ENCODE measurements at regions not wholly inside any gene's neighbourhood (a gene's known extent, or its start where the extent isn't known, plus 50 kb on each side); places are given as distances from the start of the nearest gene placed in this dataset.
"Not testable (repeated sequence)": the region's sequence is repeated elsewhere in the genome, so short reads cannot be mapped to it uniquely, and the experiment has no call there.

DNA sequence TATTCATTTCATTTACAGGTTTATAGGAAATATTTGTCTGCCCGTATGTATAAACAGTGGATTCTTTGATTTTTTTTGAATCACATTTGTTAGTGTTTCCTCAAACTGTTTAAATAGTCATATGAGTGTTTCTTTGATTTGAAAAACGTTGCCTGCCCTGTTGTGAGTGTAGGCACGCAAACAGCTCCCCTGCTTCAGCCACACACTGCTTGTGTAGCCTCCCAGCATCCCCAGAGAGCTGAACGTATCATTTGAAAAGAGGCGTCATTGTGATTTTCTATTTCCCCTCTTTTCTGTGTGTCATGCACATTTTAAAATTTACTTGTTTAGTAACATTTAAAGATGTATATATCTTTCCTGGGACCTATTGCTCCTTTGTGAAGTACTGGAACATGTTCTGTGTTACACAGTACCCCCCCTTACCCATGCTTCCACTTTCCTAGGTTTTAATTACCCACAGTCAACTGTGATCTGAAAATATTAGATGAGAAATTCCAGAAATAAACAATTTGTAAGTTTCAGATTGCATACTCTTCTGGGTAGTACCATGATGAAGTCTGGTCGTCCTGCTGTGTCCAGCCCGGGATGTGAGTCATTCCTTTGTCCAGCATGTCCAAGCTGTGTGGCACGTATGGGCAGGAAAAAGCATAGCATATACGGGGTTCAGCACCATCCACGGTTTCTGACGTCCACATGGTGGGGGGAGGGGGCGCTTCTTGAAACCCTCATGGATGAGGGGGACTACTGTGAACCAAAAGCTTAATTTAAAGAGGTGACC is 78.7 kb downstream of the NPIPB11 start:
- DNase-seq, result not testable (repeated sequence)

DNA sequence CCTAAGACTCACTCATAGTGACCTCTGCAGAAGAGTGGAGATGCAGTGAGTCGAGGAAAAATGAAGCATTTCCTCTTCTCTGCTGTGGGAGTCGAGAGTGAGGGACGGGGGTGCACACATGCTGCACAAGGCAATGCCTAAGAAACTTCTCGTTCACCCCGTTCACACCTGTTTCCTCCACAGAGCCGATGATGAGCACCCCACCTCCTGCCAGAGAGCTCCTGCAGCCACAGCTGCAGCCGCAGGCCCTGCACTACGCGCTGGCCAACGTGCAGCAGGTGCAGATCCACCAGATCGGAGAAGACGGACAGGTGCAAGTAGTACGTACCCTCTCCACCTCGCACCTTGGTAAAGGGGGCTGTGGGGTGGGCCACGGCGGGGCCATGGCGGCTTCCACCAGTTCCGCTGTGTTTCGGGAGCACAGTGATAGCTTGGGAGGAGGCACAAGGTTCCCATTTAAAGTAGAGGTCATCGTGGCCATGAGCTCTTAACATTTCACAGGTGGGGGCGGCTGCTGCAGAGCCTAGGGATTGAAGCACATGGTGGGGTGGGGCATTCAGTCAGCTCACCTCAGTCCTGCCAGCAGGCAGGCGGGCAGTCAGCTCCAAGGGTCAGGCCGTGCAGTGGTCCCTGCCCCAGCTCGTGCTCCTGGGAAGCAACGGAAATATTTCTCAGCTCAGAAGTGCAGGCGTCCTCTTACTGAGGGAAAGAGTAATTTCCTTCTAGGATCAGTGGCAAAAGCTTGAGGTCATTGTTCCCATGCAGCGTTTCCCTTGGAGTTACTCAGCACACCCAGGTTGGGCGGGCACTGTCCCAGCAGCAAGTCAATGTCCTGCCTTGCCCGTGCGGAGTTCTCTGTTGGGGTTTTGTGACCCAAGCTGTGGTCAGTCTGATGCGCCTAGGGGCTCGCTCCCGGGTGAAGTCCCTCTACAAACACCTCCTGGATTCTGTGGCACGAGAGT is 80.1 kb downstream of the NPIPB11 start:
- not testable (repeated sequence) for DNase-seq

DNA sequence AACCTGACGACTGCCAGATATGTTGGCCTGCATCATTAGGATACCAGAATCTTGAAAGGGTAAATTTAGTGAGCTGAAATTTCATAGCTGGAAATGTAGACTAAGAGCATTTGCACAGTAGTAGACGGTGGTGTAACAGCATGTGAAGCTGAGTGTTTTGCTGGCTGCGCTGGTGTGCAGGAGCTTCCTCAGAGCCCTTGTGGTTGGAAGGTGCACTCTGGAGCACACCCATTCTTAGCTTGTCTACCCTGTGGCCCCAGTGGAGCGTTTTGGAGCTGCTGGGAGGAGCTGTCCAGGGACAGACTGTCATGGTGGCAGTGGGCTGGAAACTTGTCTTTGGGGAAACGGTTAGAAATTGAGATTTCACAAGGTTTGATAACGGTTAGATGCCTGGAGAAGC is 82.8 kb downstream of the NPIPB11 start:
- DNase-seq, result not testable (repeated sequence)

DNA sequence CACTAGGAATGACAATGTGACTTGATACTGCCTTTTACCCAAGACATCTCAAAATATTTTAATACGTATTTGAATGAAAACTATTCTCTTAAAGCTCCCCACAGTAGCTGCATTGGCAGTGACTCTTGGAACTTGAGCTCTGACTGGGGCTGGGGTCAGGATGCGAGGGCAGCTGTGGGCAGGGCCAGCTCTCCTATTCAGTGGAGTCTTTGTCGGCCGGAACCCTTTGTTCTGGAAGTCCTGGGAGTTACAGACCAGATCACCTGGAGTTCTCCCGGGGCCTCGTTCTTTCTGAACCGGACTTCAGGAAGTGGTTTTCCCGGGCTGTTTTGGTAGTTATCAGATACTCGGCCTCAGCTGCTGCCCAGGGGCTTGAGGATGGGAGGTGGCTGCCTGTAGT is 84.9 kb downstream of the NPIPB11 start:
- DNase-seq, result no peak

DNA sequence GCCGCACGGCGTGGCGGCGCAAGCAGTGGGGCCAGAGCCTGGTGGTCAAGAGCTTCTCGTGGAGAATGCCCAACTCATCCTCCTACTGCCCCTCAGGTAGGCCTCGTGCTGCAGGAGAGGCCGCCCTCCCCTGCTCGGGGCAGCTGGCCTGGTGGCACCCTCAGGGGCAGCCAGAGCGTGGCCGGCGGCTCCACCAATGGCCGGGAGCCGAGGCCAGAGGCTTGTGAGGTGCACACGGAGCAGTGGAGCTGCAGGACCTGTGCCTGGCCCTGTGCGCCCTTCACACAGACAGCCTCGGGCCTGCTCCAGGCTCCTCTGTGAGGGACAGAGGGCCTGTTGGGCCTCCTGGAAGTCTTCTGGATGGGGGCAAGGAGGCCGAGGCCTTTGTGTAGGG is 85.5 kb downstream of the NPIPB11 start:
- DNase-seq, result no peak

DNA sequence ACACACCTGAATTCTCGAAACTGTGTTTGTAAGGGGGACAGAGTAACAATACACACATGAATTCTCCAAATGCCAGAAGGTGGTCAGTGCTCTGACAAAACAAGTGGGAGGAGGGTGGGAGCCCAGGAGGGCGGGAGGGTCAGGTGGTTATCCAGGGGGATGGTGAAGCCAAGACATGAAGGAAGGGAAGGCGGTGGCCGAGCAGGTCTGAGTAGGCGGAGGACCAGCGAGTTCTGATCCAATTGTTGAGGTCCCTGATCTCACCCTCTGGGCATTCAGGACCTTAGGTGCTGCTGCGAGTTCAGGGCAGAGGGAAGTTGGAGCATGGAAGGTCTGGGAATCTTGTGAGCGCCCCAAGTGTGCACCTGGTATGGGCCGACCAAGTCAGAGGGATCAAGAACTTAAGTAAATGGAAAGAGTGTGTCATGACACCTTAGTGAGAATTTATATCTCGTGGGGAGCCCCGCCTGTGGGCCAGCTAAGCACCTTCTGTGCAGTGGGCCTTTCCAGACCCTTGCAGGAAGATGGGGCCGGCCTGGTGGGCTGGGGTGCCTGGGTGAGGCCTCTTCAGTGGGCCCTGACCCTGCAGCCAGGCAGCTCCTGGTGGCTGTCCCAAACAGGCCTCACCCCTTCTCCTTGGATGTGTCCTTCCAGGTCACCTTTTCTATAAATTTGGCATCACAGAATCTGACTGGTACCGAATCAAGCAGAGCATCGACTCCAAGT is 86.1 kb downstream of the NPIPB11 start:
- no peak for DNase-seq

DNA sequence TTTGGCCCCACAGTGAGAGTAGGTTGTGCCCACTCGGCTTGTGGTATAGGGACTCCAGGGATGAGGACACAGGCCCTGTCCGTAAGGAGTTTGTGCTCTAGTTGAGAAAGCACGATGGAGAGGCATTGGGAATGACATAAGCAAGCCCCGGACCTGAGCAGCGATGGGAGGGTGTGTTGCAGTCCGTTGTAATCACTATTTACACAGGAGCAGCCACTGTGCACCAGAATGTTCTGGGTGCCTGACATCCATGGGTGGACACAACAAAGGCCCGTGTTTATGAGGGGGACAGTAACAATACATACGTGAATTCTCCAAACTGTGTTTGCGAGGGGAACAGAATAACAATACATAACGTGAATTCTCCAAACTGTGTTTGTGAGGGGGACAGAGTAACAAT is 86.8 kb downstream of the NPIPB11 start:
- DNase-seq, result no peak

DNA sequence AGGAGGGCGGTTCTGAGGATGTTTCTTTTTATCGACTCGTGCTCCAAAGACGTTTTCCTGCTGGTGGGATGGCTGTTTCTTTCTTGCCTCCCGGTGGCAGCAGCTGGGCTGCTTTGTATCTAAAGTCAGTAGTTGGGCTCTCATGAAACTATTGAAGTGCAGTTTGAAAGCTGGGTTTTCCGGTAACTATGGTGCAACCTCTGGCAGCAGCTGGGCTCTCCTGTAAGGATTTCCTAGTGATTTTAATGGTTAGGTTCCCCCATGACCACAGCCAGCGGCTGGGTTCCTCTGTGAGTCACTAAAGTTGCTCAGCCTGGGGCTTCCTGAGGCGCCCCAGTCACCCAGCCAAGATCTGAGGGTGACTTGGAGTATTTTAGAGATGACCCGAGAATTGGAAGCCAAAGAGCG is 87.9 kb downstream of the NPIPB11 start:
- DNase-seq, result peak; percentile 86

DNA sequence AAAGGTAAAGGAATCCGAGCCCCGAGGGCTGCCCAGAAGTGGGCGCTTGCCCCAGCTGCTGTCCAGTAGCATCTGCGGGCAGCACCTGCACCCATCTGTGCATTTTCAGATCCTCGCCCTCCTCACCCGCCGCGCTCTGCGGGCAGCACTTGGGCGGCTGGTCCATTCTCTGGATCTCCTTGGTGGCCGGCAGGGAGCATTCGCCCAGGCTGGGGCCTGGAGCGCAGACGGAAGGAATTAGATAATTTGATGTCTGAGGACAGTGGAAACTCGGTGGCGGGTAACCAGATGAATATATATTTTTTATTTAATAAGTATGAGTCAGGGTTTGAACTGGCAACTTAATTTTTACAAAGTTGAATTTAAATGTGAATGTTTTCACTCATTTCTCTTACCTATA is 88.5 kb downstream of the NPIPB11 start:
- no peak for DNase-seq

DNA sequence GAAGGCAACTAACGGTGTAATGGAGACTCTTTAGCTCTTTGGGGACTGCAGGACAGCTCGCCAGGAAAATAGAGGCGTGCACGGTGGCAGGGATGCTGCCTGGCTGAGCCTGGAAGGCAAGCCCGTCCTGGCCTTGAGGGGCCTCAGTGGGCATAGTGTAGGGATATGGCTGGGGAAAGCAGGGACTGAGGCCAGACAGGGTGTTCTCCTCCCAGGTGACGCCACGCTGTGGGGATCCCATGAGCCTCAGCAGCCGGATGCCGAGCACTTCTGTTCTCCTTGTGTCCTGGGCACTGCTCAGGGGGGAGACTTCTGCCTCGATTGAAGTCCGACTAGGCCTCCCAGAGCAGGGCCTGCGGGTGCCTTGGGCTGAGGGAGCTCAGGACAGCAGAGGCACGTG is 89.2 kb downstream of the NPIPB11 start:
- no peak for DNase-seq

DNA sequence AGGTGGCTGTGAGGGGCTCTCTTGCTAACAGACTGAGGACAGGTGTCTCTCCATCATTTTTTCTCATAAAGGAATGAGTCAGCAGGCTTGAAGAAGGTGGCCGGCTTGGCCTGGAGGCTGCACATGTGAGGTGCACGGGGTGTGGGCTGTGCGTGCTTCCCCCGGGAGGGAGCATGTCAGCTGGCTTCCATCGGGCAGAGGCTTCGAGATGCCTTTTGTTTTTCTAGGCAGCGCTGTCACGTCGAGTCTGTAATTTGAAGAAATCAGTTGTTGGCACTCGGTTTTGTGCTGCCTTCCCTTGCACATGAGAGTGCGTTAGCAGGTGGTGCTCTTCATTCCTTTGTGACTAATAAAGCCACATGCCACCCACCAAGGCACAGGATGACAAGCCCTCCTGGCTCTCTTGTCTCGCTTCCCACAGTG is 89.7 kb downstream of the NPIPB11 start:
- no peak for DNase-seq

DNA sequence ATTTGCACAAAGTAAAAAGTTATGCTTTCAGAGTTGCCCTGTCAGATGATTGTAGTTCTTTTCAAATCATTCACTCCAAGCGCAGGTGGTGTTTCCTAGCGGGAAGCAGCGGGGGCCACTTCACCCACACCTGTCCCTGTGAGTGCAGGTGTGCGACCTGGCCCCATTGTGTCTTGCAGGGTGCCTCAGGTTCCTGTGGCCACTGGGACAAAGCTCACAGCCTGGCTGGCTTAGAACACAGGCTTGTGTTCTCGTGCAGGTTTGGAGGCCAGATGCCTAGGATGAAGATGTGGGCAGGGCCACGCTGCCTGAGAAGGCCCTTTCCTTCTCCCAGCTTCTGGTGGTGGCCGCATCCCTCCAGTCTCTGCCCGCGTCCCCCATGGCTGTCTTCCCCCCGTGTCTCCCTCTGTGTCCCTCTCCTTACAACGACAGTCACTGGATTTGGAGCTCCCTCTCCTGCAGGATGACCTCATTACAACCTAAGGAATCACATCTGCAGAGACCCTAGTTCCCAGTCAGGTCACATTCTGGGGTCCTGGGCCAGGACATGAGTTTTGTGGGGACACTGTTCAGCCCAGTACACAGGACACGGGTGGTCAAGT is 90.5 kb downstream of the NPIPB11 start:
- DNase-seq, result no peak

DNA sequence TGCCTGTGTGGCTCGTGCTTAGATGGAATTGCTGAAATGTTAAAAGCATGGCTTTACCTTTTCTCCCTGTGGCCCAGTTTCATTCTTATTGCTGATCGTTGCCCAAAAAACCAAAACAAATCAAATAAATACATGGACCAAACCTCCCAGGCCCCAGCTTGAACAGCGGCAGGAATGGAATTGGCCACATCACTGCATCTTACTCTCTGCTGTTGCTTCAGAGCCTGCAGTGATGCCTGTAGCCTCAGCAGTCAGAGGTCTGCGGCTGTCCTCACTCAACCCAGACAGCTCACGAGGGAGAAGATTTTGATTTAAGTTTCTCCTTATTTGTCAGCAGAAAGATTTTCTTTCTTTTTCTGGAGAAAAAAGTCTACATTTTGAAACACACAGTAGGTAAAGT is 91.5 kb downstream of the NPIPB11 start:
- DNase-seq, result no peak

DNA sequence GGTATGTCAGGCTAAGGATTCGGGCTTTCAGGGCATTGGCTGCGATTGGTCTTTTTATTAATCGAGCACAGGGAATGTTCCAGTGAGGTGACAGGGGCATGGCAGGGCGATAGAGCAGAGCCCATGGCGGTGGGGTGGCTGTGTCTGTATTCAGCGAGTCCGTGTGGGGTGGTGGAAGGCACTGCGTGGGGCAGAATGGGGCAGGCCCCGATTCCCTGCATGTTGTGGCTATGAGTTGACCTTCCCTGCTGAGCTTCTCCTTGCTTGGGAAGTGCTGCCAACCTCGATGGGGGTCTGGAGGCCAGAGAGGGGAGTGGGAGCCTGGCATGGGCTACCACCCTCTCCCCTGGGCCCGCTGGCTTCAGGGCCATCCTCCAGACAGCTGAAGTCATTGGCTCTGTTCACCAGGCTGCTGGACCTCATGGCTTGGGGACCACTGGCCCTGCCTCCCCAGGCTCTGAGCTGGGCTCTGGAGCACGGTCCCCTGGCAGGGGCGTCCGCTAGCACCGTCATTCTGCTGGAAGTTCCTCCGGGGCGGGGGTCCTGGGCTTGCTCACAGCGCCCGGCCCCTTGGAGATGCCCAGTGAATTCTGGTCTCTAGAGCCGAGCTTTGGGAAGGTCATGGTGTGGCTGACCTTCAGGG is 92.1 kb downstream of the NPIPB11 start:
- DNase-seq, result no peak

DNA sequence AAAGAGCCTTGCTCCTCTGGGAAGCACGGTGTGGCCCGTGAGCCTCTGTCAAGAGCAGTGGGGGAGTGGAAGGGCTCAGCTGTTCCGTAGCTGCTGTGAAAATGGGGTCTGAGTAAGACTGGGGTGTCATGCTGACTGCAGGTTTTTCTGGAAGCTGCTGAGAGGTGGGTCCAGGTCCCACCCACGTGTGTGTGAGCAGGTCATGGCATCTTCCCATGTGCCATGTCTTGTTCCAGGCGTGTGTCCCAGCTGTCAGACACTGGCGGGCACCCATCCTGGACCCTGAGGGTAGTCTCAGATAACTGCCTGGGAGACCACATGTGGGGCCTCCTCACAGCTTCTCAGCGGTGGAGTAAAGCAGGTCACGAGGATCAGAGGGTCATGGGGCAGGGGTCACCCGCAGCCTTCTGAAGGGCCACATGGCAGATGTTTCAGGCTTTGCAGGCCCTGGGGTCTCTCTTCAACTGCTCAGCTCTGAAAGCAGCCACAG is 92.9 kb downstream of the NPIPB11 start:
- no peak for DNase-seq

DNA sequence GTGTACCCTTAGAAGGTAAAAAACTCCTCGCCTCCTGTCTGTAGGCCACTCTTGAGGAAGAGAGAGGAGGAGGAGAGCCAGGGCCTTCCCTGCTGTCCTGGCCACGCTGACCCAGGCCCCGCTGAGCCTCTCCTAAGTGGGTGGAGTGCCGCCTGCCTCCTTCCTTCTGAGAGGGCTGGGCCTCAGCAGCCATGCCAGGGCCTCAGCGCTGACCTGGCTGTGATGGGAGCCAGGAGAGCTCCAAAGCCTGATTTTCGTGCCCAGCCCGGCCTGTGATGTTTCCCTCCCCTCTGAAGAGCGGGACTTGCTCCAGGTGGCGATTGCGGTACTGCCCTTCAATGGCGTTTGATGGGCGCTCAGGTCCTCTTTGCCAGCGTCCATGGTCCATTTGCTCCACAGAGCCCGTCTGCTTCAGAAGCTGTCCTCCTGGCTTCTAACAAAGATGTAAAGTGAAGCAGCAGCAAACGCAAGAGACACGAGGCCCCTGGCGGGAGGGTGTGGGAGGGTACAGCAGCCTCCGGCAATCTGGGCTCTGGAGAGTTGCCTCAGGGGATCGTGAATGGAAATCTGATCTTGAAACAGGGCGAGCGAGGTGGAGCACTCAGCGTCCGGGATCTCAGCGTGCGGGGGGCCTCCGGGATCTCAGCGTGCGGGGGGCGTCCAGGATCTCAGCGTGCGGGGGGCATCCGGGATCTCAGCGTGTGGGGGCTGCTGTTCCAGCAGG is 93.5 kb downstream of the NPIPB11 start:
- no peak for DNase-seq

DNA sequence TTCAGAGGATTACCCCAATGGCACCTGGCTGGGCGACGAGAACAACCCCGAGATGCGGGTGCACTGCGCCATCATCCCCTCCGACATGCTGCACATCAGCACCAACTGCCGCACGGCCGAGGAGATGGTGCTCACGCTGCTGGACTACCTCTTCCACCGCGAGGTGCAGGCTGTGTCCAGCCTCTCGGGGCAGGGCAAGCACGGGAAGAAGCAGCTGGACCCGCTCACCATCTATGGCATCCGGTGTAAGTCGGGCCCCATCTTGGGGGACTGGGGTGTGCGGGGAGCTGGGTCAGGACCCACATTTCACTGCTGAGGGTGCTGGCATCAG is 94.2 kb downstream of the NPIPB11 start:
- DNase-seq, result not testable (repeated sequence)

DNA sequence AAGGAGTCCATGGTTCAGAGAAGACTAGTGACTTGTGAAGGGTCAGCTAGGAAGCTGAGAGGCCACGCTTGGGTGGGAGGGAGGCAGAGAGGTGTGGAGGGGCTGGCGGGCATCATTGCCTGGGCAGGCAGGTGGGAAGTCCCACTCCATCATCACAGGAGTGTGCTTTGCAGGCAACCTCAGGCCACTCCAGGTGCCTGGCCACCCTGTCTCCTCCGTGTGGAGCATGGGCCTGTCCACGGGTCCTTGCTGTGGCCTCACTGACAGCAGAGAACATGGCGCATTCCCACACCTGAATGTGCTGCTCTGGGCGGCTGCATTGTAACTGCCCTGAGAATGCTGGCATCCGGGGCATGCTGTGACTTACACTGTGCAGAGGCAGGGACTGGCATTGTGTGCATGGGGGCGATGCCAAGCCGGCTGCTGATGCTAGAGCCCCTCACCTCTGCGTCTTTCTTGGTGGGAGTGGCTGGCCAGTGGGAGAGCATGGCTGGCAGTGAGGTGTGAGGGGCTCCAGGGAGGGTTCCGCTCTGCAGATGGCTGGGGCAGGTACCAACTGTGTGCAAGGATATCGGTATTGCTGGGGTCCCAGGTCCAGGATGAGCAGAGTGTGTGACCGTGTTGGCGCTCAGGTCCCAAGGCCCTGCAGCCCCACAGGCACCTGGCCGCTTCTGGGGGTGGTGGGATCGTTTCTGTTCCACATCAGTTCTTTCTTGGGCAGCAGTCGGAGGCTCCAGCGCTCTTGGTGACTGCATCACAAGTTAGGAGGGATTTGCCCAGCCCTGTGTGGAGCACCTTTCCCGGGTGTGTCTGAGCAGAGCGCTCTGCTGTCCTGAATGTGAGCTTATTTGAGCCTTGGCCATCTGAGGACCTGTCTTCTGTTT is 94.8 kb downstream of the NPIPB11 start:
- DNase-seq, result no peak

DNA sequence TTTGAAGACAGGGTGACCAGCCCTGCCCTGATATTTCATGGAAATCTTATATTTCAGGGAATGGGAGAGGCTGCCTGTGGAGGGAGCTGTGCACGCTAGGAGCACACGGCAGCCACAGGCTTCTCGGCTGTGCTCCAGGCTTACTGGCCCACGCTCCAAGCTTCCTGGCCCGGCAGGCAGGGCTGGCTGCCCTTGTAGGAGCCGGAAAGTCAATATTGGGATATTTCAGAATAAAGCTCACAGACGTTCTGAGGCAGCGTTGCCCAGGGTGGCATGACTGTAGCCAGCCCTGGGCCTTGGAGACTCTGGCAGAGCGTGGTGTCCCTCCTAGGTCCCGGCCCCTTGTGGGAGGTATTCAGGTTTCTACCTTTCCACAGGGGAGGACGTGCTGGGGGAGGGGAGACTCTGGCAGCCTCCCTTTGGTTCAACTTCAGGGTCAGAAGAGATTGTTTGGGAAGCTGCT is 95.6 kb downstream of the NPIPB11 start:
- DNase-seq, result no peak

DNA sequence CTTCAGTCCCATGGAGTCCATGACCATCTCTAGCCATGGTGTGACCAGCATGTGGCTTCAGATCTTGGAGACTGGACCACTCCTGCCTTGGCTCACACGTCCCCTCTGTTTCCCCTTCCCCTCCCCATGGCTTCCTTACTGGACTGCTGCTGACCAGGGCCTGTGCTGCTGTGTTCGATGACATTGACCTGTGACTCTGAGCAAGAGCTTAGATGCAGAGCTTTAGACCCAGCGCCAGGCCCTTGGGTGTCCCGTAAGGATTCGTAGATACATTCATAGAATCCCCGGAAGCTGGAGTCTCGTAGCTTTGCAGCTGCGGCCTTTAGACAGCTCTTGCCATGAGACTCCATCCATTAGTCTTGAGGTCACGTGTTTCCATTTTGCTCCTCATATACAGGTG is 96.3 kb downstream of the NPIPB11 start:
- not testable (repeated sequence) for DNase-seq
